HG03442 (cell line): ENCODE measurements at regions not wholly inside any gene's neighbourhood (a gene's known extent, or its start where the extent isn't known, plus 50 kb on each side); places are given as distances from the start of the nearest gene placed in this dataset.

Experiments
- ATAC-seq: cut with Tn5 transposase; IDR thresholded peaks from one replicate; pipeline ENCODE4 v1.9.1; 2021; ENCODE audit warnings: mild to moderate bottlenecking, moderate library complexity; ENCODE audit not compliant: unreplicated experiment

DNA sequence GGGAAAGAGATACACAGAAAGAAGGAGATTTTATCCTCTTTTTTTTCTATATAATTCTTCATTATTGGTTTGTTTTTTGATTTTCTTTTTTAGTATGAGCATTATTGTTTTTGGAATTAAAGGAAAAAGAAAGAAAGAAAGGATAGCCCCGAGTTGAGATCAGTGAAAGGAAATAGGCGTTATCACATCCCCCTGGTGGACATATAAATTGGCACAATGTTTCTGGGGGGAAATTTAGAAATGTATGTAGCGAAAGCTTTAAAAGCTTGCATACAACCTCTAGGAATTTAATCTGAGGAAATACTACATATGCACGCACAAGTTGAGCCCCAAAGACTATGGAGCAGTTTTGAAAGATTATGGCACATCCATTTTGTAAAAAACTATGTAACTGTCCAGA lies 226.3 kb upstream of the LDB2 start:
- ATAC-seq = no peak

DNA sequence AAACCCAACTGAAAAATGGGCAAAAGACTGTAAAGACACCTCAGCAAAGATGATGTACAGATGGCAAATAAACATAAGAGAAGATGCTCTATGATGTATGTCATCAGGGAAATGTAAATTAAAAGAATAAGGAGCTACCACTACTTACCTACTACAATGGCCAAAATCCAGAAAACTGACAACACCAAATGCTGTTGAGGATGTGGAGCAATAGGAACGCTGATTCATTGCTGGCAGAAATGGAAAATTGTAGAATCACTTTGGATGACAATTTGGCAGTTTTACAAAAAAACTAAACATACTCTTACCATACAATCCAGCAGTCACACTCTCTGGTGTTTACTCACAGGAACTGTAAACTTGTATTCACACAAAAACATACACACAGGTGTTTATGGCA lies 222.3 kb upstream of the LDB2 start:
- no peak for ATAC-seq

DNA sequence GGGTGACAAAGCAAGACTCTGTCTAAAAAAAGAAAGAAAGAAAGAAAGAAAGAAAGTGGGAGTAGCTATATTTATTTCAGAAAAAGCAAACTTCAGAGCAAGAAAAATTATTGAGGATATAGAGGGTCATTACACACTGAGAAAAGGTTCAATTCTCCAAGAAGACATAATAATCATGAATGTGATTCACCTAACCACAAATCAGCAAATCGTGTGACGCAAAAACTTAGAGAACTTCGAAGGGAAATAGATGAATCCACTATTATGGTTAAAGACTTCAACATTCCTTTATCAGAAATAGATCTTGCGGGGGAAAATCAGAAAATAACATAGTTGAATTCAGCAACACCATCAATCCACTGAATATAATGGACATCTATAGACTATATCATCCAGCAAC lies 219.3 kb upstream of the LDB2 start:
- no peak for ATAC-seq

- ATAC-seq = no peak
Measured at GRCh38 chr4:17115583-17115982, 217.1 kb upstream of the LDB2 start.

DNA sequence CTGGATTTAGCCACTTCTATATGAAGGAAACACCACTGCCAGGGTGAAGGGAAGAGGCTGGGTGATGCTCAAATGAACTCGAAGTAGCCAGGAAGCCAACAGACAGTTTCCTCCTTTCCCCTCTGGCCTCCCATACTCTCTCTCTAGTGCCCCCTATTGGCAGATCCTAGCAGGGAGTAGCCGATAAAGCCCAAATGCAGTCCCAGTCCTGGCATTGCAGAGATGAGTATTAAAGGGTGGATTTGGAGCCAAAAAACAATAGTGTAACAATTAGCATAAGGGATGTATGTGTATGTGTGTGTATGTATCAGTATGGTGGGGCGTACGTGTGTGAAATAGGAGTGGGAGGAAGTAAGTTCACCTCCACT lies 213.8 kb upstream of the LDB2 start:
- ATAC-seq = peak; percentile 55

DNA sequence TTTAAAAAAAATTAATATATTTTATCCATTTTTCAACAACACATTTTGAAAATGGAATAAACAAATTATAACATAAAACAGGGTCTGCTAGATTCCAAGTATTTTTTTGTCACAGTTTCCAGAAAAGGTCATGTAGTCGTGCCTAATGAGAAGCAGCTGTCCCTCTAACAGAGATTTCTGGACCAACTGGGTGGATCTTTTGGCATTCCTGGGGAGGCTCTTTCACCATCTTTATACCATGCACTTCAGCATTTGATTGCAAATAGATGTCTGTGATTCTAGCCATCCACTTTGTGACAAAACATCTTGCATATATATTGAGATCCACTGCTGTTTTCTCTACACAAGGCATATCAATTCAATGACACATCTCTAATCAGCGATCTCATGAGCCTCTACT lies 210.7 kb upstream of the LDB2 start:
- ATAC-seq = no peak

DNA sequence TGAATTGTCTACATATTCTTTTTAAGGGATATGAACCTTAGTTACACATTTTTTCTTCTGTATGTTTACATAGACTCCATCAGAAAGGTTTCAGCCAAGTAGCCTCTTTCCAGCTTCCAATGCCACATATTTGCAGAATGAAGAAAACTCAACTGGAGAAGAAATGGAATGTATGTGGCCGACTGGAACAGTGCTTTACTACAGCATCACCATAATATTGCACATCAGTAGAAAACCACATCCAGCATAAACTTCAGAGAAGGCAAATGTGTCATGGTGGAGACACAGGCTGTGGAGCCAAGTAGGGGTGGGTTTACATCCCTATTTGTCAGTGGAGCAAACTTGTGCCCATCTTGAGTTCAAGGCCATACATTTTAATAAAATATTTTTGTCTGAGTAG lies 204.8 kb upstream of the LDB2 start:
- no peak for ATAC-seq

GRCh38 chr4:17098996-17099395 lies 200.6 kb upstream of the LDB2 start:
- no peak for ATAC-seq

DNA sequence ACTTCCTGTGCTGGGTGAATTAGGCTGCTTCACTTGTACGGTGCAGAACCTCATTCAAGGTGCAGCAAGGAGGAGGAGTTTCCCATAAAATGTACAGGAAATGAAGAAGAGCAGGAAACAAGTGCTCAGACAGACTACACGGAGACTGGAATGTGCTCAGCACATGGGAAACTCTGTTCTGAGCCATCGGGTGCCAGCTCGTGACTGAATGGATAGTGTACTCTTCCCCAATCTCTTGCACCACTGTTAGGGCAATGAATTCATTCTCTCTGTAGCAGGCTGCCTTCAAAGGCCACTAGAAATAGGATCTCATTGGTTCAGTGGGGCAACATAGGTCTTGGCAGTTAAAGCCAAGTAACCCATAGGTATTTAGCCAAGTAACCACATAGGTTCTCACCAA lies 200.0 kb upstream of the LDB2 start:
- no peak for ATAC-seq

- ATAC-seq = no peak
Measured at GRCh38 chr4:17097362-17097761, 198.9 kb upstream of the LDB2 start.

GRCh38 chr4:17096692-17097091 lies 198.2 kb upstream of the LDB2 start:
- no peak for ATAC-seq

DNA sequence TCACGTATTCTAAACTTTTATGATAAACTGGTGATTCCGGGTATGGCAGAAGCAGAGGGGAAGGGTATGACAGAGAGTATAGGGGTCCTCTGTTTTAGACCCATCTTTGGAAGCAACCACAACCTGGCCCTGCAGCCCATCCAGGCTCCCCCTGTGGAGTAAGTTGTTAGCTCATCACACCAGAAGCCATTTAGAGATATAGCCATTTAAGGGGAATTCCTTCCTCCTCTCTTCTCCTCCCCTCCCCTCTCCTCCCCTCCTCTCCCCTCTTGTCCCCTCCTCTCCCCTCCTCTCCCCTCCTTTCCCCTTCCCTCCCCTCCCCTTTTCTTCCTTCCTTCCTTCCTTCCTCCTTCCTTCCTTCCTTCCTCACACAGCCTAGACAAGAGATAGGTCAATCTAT lies 197.3 kb upstream of the LDB2 start:
- no peak for ATAC-seq

GRCh38 chr4:17094876-17095210 lies 196.4 kb upstream of the LDB2 start:
- ATAC-seq = no peak

- no peak for ATAC-seq
Measured at GRCh38 chr4:17094159-17094875, 195.9 kb upstream of the LDB2 start.

DNA sequence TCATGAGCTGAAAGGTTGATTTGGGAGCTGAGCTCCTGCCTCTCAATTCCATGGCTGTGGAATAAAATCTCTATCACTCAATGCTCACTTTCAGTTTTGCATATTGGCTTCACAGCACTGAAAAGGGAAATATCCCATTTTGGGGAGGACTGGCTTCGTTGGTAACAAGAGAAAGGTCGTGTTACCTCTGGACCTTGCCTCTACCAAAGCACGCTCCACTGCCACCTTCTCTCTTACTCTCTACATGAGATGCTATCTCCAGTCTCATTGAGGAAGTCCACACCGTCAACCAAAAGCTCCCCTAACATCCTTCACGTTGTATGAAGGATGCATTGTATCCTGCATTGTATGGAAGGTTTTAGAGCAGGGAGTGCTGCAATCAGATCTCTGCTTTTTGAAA lies 195.0 kb upstream of the LDB2 start:
- peak; percentile 22 for ATAC-seq

DNA sequence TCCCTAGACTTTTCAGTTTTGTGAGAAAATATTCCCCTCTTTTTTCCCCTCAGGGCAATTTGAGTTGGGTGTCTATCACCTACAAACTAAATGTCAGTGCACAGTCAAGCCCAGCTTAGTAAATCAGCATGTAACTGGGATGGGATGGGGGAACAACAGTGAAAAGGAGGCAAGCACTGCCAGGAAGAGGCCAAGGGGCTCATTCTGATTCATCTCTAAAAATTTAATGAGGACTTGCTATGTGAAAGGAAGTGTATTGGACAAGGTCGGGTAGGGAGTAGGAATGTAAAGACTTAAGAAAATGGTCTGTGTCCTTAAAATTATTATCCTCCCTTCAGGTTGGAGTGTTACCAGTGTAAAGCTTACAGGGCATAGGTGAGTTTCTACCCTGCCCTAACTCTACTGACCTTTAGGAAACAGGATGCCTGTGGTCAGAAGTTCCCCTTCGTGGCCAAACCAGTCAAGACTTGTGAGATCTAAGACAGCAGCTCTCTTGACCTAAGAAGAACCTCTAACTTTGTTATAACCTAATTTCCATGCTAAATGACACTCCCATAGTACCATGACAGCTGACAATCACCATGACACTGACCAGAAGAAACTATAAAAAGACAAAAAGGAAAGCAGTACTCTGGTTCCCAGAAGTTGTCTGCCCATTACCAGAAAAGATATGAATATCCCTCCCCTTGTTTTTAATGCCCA lies 194.4 kb upstream of the LDB2 start:
- ATAC-seq = peak; percentile 90

- no peak for ATAC-seq
Measured at GRCh38 chr4:17091104-17091503, 192.7 kb upstream of the LDB2 start.

GRCh38 chr4:17090063-17090462 lies 191.6 kb upstream of the LDB2 start:
- ATAC-seq = no peak

- no peak for ATAC-seq
Measured at GRCh38 chr4:17085416-17085815, 187.0 kb upstream of the LDB2 start.

- no peak for ATAC-seq
Measured at GRCh38 chr4:17082186-17082585, 183.7 kb upstream of the LDB2 start.

GRCh38 chr4:17081179-17081578 lies 182.7 kb upstream of the LDB2 start:
- ATAC-seq = no peak

DNA sequence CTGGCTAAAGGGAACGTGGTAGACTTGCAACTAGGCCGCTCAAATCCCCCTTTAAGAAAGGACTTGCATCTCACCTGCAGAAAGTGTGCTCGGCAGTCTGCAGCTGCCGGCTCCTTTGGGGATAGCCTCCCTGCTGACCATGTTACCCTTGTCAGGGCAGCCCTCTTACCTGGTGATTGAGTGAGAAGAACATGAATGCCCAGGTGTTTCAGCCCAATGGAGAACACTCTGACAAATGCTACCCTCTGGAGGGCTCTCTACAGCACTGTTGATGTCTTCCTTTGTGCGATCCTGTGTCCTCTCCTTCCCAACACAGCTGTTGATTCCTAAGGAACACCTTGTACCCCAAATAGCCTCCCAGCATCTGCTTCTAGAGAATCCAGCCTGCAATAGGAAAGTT lies 178.7 kb upstream of the LDB2 start:
- no peak for ATAC-seq

- ATAC-seq = no peak
Measured at GRCh38 chr4:17072483-17072882, 174.0 kb upstream of the LDB2 start.
